ENCODE measurements at regions not wholly inside any gene's neighbourhood (a gene's known extent, or its start where the extent isn't known, plus 50 kb on each side); places are given as distances from the start of the nearest gene placed in this dataset.

- Histone ChIP-seq H3F3A (ENCODE audit: insufficient read depth, low read length, poor library complexity, severe bottlenecking) (no peaks in the 10 kb centered on the region), H3K27ac (ENCODE audit: low read length) (no peak overlapping the region), H3K27me3 (ENCODE audit: insufficient read depth, low read depth, low read length) (no peaks in the 10 kb centered on the region), H3K9ac (ENCODE audit: low read length) (no peak overlapping the region), H3K4me2 (ENCODE audit: low read length) (no peak overlapping the region), H3K9me3 (ENCODE audit: low read length) (no peaks in the 10 kb centered on the region), H2AFZ (ENCODE audit: low read depth, low read length) (no peak overlapping the region), H3K9me2 (ENCODE audit: insufficient read depth, low read length) (no peaks in the 10 kb centered on the region), H4K20me1 (ENCODE audit: insufficient read depth) (no peaks in the 10 kb centered on the region), H3K36me3 (ENCODE audit: insufficient read depth, low read length) (no peaks in the 10 kb centered on the region), H3K4me3 (ENCODE audit: low read length) (no peak overlapping the region), H3K79me2 (replicated peaks; ENCODE audit: insufficient read depth, low read length) (no peaks in the 10 kb centered on the region)
- no peak for TF ChIP-seq RAD21 (conservative IDR thresholded peaks at IDR 0.05)
- no peak for TF ChIP-seq REST (IDR thresholded peaks at IDR 0.05; ENCODE audit: borderline replicate concordance)
- TF ChIP-seq POLR2AphosphoS5 (IDR thresholded peaks at IDR 0.05) = no peak
- no peak for TF ChIP-seq CTCF (IDR thresholded peaks at IDR 0.05; ENCODE audit: poor library complexity, severe bottlenecking)
- TF ChIP-seq EP300 (conservative IDR thresholded peaks at IDR 0.05; ENCODE audit: poor library complexity, severe bottlenecking) = no peak
- TF ChIP-seq MXI1 (conservative IDR thresholded peaks at IDR 0.05; ENCODE audit: poor library complexity, severe bottlenecking) = no peak
- TF ChIP-seq SMC3 (conservative IDR thresholded peaks at IDR 0.05; ENCODE audit: poor library complexity) = no peak
- TF ChIP-seq EZH2 (IDR thresholded peaks at IDR 0.05; ENCODE audit: borderline replicate concordance, insufficient read depth, low read length, poor library complexity, severe bottlenecking) = no peak
- TF ChIP-seq TAF1 (IDR thresholded peaks at IDR 0.05; ENCODE audit: low read depth) = no peak
Observed at GRCh38 chr14:98816195-98816594, 455.8 kb downstream of the BCL11B start.

- Histone ChIP-seq H3K27me3 (ENCODE audit: insufficient read depth, low read depth, low read length) (no peaks in the 10 kb centered on the region), H3K36me3 (ENCODE audit: insufficient read depth, low read length) (no peaks in the 10 kb centered on the region), H3K4me2 (ENCODE audit: low read length) (no peak overlapping the region), H3K9me2 (ENCODE audit: insufficient read depth, low read length) (no peaks in the 10 kb centered on the region), H3F3A (ENCODE audit: insufficient read depth, low read length, poor library complexity, severe bottlenecking) (no peaks in the 10 kb centered on the region), H2AFZ (ENCODE audit: low read depth, low read length) (no peak overlapping the region), H3K27ac (ENCODE audit: low read length) (no peak overlapping the region), H3K4me3 (ENCODE audit: low read length) (no peak overlapping the region), H3K79me2 (replicated peaks; ENCODE audit: insufficient read depth, low read length) (no peaks in the 10 kb centered on the region), H3K9ac (ENCODE audit: low read length) (no peak overlapping the region), H3K9me3 (ENCODE audit: low read length) (no peaks in the 10 kb centered on the region), H4K20me1 (ENCODE audit: insufficient read depth) (no peaks in the 10 kb centered on the region)
- no peak for TF ChIP-seq EP300 (conservative IDR thresholded peaks at IDR 0.05; ENCODE audit: poor library complexity, severe bottlenecking)
- no peak for TF ChIP-seq MXI1 (conservative IDR thresholded peaks at IDR 0.05; ENCODE audit: poor library complexity, severe bottlenecking)
- no peak for TF ChIP-seq EZH2 (IDR thresholded peaks at IDR 0.05; ENCODE audit: borderline replicate concordance, insufficient read depth, low read length, poor library complexity, severe bottlenecking)
- TF ChIP-seq RAD21 (conservative IDR thresholded peaks at IDR 0.05) = no peak
- no peak for TF ChIP-seq CTCF (IDR thresholded peaks at IDR 0.05; ENCODE audit: poor library complexity, severe bottlenecking)
- TF ChIP-seq POLR2AphosphoS5 (IDR thresholded peaks at IDR 0.05) = no peak
- no peak for TF ChIP-seq REST (IDR thresholded peaks at IDR 0.05; ENCODE audit: borderline replicate concordance)
- no peak for TF ChIP-seq SMC3 (conservative IDR thresholded peaks at IDR 0.05; ENCODE audit: poor library complexity)
- TF ChIP-seq TAF1 (IDR thresholded peaks at IDR 0.05; ENCODE audit: low read depth) = no peak
Observed at GRCh38 chr14:98816720-98817119, 455.3 kb downstream of the BCL11B start.

All from neural cell (in vitro differentiated cells).